Skin of body (tissue), 1 donor: ENCODE measurements at regions not wholly inside any gene's neighbourhood (a gene's known extent, or its start where the extent isn't known, plus 50 kb on each side); places are given as distances from the start of the nearest gene placed in this dataset.

Experiments
- DNase-seq: peaks from one replicate; lab custom pipeline; 2025; lab: John Stamatoyannopoulos, UW

DNA sequence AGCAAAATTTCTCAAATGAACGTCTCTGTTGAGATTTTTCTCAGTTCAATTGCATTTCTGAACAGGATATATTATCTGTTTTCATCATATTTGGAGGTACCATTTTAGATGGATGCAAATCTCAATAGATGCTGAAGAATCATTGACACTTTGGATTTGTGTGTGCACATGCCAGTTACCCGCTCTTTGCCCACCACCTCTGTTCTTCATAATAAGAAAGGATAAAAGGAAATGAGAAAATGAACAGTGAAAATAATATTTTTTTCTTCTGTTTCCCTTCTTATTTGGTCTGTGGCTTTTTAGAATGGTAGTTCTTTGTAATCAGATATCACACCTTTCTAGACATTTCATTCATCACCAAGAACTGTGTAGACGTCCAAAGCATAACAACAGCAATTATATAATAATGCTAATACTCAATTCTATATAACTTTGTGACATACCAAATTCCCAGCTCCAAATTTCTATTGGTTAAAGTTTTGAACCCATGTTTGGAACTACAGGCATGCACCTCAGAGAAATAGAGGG lies 256.7 kb upstream of the SATB1 start:
- no peak for DNase-seq

DNA sequence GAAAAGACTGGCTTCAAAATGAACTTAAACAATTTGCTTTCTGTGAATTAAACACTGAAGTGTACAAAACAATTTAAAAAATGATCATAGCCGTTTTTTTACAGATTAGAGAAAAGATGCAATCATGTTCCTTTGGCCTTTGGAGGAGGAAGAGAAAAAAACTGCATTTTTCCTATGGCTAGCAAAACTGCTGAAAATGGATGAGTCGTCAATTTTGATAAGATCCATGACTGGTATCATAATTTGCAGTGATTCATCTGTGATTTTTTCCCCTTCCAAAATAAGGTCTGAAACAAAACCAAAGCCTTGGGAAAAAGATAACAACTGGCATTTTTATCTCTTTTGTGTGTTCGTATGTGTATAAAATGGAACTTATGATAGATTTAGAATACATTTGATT lies 255.6 kb upstream of the SATB1 start:
- DNase-seq, result no peak

- no peak for DNase-seq
Observed at GRCh38 chr3:18679238-18679637, 254.1 kb upstream of the SATB1 start.

GRCh38 chr3:18675197-18675596 lies 250.1 kb upstream of the SATB1 start:
- no peak for DNase-seq

- no peak for DNase-seq
Observed at GRCh38 chr3:18672561-18672960, 247.4 kb upstream of the SATB1 start.

DNA sequence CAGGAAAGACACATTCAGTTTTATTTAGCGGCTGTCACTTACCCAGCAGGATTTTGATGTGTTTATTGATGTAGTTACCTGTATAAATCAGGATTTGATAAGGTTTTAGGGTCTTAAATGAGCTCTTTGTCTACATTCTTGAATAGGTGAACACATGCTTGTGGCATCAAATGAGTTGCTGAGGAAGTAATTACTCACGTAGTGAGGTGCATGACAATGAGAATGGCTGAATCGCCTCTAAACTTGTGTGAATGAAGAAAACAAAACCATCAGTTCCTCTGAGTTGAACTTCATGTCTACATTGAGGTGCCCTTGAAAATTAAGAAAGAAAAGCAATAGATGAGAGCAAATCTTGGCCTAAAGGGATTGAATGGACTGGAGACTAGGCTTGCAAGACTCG lies 245.6 kb upstream of the SATB1 start:
- DNase-seq, result no peak

- DNase-seq, result no peak
Observed at GRCh38 chr3:18669374-18669773, 244.2 kb upstream of the SATB1 start.

- DNase-seq, result no peak
Observed at GRCh38 chr3:18667552-18667951, 242.4 kb upstream of the SATB1 start.

DNA sequence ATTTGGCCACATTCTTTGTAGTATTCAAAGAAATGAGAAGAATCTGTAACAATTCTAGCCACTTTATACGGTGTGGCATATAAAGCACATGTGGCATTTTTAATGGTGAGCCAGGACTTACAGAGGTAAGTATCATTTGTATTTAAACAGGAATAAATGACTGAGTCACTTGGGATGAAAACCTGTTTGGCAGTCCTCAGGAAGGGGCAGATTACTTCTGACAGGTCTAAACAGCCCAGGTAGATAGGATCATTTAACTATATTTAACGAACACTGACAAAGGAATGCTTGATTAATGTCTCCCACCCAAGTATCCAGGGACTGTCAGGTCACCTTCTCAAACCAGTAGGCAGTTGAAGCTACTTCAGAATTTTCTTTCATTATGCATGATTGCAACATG lies 241.5 kb upstream of the SATB1 start:
- DNase-seq, result no peak

- no peak for DNase-seq
Observed at GRCh38 chr3:18660059-18660458, 234.9 kb upstream of the SATB1 start.

DNA sequence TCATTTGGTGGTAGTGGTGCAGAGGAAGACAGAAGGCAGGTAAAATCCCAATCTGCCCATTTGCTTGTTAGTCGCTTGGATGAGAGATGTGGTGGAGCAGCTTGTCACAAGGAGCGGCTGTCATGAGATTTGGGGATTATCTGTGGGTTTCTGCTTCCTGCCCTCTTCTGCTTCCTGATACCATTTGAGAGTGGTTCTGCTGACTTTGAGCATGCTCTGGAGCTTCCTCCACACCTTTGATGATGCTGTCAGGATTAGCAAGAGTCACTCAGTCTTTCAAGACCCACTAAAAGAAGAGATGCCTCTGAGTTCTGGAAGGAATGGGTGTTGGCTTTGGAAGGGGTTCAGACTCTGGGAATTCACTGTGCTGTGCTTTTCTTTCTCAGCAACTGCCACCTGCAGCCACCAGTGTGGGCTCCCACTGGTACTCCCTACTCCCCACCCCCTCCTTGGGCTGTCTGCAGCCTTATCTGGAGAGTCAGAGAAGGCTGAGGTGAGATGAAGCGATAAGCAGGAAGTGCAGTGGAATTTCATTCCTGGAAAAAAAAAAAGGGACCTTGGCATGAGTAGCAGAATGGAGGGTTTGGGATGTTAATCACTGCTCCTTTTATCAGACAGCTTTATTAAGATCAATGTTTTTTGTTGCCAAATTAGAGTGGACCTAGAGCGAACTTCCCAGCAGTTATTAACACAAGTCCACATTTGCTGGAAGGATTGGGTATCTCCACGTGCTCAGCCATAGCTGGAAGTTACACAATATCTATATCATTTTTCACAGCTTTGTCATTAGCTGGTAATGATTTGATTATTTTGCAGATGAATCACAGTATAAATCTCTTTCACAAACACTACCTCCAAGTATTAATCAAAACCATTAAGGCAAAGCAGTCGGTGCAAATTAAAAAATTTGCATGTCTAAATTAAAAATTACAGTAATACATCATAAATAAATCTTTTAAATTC lies 233.0 kb upstream of the SATB1 start:
- DNase-seq, result no peak

GRCh38 chr3:18656866-18657265 lies 231.7 kb upstream of the SATB1 start:
- DNase-seq, result no peak

GRCh38 chr3:18656410-18656809 lies 231.3 kb upstream of the SATB1 start:
- DNase-seq, result no peak

- no peak for DNase-seq
Observed at GRCh38 chr3:18655827-18656226, 230.7 kb upstream of the SATB1 start.

GRCh38 chr3:18652781-18653180 lies 227.6 kb upstream of the SATB1 start:
- no peak for DNase-seq

DNA sequence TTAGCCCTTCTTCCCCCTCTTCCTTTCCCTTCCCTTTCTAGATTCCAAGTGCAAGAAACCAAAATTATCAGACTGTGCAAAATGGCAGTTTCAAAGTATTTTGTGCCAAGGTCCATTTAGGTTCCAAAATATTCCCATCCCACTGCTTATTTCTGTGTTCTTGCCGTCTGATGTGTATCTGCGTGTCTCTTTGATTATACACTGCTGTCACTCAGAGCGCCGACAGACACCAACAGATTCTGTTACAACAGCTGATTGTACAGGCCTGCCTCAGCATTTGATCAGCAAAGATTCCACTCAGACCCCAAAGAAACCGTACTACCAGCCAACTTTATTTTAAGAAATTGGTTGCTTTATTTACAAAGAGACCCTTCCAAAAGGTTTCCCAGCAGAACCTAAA lies 225.6 kb upstream of the SATB1 start:
- DNase-seq, result no peak

GRCh38 chr3:18649666-18650363 lies 224.7 kb upstream of the SATB1 start:
- no peak for DNase-seq

GRCh38 chr3:18648868-18649462 lies 223.8 kb upstream of the SATB1 start:
- DNase-seq, result no peak

GRCh38 chr3:18648159-18648558 lies 223.0 kb upstream of the SATB1 start:
- DNase-seq, result no peak

DNA sequence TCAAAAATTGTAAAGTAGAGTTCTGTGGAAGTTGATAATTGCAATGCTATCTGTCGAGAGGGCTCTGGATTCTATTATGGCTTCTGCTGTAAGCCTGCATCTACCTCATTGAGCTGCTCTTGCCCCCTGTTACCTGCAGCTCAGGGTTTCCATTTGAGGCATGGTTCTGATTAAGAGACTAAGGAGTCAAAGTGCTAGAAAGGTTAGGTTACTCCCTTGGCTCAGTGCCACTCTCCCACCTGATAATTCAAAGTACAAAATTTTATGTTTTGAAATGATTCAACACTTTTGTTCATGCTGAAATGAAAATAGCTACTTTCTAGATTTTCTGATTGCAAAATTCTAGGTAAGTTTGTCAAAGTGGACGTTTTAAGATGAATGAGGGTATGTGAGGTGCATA lies 220.5 kb upstream of the SATB1 start:
- no peak for DNase-seq

DNA sequence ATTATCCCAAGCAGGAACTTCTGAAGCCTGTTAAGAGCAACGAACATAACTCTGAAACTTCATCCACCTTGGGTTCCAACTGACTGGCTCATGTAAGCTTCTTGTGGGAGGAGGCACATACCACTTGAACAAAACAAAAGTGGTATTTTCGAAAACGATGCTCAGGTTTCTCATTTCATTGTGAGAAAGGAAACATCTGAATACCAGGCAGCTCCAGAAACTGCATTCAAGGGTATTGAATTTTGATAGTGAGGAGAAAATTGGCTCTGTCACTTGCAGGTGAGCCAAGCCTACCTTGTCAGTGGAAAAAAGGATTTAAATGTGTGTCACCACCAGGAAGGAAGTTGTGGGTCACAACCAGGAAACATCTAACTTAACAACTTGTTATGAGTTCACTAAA lies 218.1 kb upstream of the SATB1 start:
- no peak for DNase-seq

DNA sequence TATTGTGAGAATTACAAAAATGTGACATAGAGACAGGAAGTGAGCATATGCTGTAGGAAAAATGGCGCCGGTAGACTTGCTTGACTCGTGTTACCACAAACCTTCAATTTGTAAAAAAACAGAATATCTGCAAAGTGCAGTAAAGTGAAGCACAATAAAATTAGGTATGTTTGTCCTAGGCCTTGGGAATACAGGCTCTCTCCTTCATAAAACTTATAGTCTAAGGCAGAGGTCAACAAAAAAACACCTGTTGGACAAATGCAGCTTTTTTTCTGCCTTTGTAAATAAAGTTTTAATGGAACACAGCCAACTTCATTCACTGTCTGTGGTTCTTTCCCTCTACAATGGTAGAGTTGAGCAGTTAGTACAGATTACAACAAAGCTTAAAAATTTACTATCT lies 216.8 kb upstream of the SATB1 start:
- no peak for DNase-seq
